ENCODE measurements at regions not wholly inside any gene's neighbourhood (a gene's known extent, or its start where the extent isn't known, plus 50 kb on each side); places are given as distances from the start of the nearest gene placed in this dataset.

DNA sequence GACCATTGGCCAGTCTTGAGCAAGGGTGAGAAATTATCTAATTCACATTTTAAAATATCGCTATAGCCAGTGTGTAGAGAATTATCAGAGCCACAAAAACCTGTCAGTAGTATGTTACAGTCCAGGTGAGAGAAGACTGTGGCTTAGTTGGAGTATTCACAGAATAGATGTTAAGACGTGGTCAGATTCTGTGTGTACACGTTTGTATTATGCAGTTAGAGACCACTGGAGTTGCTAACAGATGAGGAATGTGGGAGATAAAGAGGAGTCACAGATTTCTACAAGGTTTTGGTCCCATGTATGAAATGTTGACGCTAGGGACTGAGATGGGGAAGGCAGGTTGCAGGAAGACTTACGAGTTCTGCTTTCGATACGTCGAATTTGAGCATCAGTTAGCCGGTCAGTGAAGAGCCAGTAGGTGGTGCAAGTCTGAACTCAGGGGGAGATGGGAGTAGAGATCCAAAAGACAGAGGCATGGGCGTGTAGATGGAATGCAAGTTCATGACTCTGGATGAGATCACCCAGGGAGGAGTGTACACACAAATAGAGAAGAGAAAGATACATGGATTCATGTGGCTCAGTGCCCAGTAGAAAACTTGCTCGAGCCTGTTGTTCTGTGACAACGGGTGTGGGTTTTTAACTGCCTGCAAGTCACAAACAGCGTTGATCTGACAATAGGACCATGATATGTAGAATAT, 114.8 kb upstream of the FLRT2 start:
- DNase-seq (ENCODE audit: low read depth in 2 of 2) = no peak

- no peak for DNase-seq (ENCODE audit: low read depth in 2 of 2)
Observed at GRCh38 chr14:85416771-85417170, 113.2 kb upstream of the FLRT2 start.

GRCh38 chr14:85417396-85417795, 112.5 kb upstream of the FLRT2 start:
- no peak for DNase-seq (ENCODE audit: low read depth in 2 of 2)

- no peak for DNase-seq (ENCODE audit: low read depth in 2 of 2)
Observed at GRCh38 chr14:85418721-85419120, 111.2 kb upstream of the FLRT2 start.

DNA sequence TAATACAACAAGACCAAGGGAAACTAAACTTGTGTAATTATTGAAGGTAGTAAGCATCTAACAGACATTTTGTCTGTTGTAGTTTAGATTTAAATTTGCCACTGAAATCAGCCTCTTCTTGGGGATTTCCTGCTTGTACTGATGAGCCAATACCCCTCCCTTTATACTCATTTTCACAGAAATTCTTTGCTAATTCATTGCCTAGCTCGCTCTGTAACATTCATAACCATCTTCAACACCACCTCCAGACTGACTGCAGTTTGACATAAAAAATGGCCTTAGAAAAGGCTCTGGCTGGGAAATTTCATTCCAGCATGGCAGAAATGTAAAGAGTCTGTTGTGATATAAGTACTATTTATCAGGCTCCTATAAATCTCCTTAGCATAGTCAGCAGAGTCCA, 109.7 kb upstream of the FLRT2 start:
- DNase-seq (ENCODE audit: low read depth in 2 of 2) = no peak

DNA sequence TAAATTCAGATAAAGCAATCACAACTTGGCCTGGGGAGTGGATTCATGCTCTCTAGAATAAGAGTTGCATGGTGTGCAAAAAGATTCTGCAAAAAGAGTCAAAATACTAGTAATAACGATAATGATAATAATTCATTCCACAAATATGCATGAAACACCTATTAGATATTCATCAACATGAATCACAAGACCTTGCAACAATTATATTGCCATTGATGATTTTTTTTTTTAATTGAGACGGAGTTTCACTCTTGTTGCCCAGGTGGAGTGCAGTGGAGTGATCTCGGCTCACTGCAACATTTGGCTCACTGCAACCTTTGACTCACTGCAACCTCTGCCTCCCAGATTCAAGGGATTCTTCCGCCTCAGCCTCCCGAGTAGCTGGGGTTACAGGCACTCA, 109.2 kb upstream of the FLRT2 start:
- DNase-seq (ENCODE audit: low read depth in 2 of 2) = no peak

DNA sequence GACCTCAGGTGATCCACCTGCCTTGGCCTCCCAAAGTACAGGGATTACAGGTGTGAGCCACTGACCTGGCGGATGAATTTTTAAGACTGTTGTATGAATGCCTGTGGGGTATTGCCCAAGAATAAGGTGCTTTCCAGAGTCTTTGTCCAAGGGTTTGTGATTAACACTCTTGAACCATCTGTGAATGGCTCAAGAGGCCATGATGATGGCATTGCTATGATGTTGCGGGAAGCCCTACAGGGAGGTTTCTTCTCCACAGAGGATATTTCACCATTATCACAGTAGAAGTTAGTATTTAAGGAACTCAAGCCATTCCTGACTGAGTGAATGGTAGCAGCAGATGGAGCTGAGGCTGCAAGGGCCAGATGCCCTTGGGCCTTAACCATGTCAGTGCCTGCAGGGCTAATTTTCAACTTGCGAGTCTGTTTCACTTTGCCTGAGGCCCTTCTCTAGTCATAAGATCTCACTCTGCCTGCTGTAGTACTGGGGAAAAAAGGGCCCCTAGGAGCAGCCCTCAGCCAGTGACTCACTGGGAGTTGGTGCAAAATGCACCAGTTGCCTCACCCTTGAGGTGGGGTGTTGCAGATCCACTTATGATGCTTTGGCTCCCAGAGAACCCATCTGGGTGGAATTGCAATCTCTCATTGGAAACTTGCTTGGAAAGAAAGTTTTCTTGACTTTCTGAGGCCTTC, 108.6 kb upstream of the FLRT2 start:
- DNase-seq (ENCODE audit: low read depth in 2 of 2) = no peak

GRCh38 chr14:85423889-85424288, 106.1 kb upstream of the FLRT2 start:
- DNase-seq (ENCODE audit: low read depth in 2 of 2) = no peak

DNA sequence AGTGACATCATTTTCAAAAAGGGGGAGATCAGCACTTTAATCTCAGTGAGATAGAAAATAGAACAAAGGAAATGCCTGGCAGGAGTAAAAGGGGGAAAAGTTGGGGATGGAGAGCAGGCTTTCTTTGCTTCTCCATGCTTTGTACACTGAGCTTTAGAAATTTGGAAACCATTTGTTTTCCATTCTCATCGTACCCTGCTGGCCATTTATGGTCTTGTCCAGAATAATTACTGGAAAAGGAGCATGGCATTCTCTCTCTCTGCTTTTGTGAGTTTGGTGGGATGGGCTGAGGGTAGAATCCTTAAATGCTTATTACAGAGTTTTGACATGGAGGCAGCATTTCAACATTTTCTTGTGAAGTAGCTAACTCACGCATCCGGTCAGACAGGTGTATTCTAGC, 104.4 kb upstream of the FLRT2 start:
- DNase-seq (ENCODE audit: low read depth in 2 of 2) = no peak

DNA sequence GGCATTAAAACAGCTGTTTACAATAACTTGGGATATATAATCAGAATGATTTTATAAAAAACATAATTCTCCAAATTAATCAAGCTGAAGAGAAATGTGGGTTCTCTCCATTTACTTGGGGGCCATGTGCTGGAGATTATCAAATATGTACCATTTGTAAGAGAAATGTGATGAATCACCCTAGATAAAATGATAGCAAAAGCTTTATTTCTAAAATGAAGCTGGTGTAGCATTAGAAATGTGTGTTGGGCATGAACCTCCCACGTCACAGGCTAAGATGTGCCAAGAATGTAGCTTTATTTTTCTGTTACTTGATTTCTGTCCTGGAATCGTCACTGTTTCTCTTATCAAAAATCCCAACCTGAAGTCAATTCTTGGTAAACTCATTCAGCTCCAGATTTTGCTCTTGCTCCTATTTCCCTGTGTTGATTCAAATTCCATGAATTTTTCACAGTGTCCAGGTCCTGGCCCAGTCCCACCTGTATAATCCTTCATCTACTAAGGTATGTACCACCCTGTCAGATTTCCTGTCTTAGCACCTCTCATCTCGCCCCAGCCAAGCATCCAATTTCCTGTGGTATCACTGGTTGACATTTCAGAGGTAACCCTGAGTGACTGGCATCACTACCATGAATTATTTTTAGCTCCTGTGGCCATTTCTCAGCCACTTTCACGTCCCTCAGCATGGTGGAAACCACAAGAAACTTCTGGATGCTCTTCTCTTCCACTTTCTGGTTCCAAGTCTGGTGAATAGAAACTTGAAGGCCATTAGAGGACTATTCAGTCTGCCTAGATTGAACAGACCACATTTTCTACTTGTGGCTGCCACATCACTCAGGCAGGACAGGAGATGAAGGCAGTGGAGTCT, 103.6 kb upstream of the FLRT2 start:
- no peak for DNase-seq (ENCODE audit: low read depth in 2 of 2)

GRCh38 chr14:85428926-85429325, 101.0 kb upstream of the FLRT2 start:
- DNase-seq (ENCODE audit: low read depth in 2 of 2) = no peak

- no peak for DNase-seq (ENCODE audit: low read depth in 2 of 2)
Observed at GRCh38 chr14:85437148-85437547, 92.8 kb upstream of the FLRT2 start.

- DNase-seq (ENCODE audit: low read depth in 2 of 2) = no peak
Observed at GRCh38 chr14:85438001-85438400, 91.9 kb upstream of the FLRT2 start.

DNA sequence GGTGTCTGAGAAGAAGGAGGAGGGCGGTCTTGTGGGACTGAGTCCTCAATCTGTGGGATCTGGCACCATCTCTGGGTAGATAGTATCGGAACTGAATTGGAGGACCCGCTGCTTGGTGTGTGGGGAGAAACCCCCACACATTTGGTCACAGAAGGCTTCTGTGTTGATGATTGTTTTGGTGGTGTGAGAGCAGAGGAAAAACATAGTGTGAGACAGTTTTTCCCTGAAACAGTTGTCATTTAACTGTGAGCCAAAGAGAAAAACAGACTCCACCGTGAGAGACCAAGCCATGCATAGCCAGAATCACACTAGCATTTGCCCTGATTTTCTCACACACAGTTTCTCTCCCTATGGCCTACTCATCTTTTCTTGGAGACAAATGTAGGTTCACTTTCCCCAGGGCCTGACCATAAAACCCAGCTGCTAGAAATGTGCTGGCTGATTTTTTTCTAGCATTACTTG, 91.4 kb upstream of the FLRT2 start:
- no peak for DNase-seq (ENCODE audit: low read depth in 2 of 2)

DNA sequence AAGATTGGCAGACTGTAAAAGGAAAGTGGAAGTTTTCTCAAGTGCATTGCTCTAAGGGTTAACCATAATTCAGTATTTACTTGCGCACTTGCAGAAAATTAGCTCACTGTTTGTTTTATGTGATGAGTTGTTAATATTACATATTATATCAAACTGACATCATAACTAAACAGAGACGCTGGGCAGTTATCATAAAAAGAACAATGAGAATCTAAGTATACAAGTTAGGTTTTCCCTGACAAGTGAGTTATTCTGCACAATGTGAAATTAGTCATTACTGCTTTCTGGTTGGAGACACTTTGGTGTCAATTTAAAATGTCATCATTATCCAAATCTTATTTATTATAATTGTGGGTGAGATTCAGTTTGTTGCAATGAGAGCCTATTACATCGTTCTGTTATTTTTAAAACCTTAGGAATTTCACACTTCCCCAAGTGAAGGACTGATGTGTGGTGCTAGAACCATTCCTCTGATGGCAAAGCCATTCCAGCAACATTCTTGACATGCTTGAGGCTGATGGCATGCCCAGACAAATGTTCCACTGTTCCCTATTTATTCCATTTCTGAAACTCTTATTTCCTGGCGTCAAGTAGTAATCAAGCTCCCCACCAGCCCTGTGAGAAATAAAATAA, 90.1 kb upstream of the FLRT2 start:
- DNase-seq (ENCODE audit: low read depth in 2 of 2) = no peak

- no peak for DNase-seq (ENCODE audit: low read depth in 2 of 2)
Observed at GRCh38 chr14:85441909-85442643, 87.9 kb upstream of the FLRT2 start.

DNA sequence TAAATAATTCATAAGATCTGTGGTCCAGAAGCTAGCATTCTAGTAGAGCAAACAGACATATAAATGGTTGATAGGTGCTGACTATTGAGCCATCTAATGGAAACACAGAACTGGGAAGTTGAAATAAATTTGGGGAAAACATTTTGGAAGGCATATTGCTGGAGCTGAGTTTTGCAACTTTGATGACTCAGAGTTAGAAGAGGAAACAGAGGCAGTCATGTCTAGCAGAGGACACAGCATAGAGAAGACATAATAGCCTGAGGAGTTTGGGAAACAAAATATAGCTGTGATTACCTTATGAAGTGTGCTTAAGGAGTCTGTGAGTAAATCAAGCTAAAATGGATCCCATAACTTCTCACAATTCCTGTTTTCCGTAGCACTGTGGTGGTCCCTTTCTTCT, 86.9 kb upstream of the FLRT2 start:
- no peak for DNase-seq (ENCODE audit: low read depth in 2 of 2)

GRCh38 chr14:85444635-85445034, 85.3 kb upstream of the FLRT2 start:
- DNase-seq (ENCODE audit: low read depth in 2 of 2) = no peak

- DNase-seq (ENCODE audit: low read depth in 2 of 2) = no peak
Observed at GRCh38 chr14:85445151-85445795, 84.7 kb upstream of the FLRT2 start.

- no peak for DNase-seq (ENCODE audit: low read depth in 2 of 2)
Observed at GRCh38 chr14:85447883-85448282, 82.1 kb upstream of the FLRT2 start.

GRCh38 chr14:85451421-85451820, 78.5 kb upstream of the FLRT2 start:
- DNase-seq (ENCODE audit: low read depth in 2 of 2) = no peak
